Uterus (tissue), 2 donors: ENCODE measurements at regions not wholly inside any gene's neighbourhood (a gene's known extent, or its start where the extent isn't known, plus 50 kb on each side); places are given as distances from the start of the nearest gene placed in this dataset.

Source experiments
- POLR2A ChIP-seq, 2 donors: fragments of 450-650 bp; IDR thresholded peaks; one replicate each; pipeline ENCODE4 v1.6.1; 2016; ENCODE audit warnings: antibody characterized with exemption in 2 of 2, mild to moderate bottlenecking in 1 of 2, moderate library complexity in 1 of 2
- TF ChIP-seq, protein P1 (sequence below), 4 experiments: fragments of 200-600 bp in 2 of 4; fragments of 450-650 bp in 2 of 4; sonication (generic) in 2 of 4; IDR thresholded peaks; one replicate each; pipeline ENCODE4 v1.5.1; 2016 to 2019; ENCODE audit warnings: antibody characterized with exemption in 4 of 4, mild to moderate bottlenecking in 2 of 4, moderate library complexity in 1 of 4

DNA sequence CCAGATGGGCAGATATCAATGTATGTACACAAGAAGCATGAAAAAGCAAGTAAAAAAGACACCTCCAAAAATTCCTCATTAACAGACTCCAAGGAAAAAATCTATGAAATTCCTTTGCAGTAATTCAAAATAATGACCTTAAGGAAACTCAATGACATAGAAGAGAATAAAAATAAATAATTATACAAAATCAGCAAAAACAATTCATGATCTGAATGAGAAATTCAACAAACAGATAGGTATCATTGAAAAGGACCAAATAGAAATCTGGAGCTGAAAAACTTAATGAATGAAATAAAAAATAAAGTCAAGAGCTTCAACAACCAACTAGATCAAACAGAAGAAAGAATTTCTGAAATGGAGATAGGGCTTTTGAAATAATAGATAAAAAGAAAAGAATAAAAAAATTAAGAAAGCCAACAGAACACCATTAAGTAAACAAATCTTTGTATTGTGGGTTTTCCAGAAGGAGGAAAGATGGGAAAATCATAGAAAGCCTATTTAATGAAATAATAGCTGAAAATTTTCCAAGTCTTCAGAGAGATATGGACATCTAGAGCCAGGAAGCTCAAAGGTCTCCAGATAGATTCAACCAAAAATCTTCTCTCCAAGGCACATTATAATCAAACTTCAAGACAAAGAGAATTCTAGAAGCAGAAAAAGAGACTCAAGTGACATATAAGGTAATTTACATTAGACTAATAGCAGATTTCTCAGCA is 52.0 kb upstream of the KCNK1 start:
- TF ChIP-seq, protein P1, sequence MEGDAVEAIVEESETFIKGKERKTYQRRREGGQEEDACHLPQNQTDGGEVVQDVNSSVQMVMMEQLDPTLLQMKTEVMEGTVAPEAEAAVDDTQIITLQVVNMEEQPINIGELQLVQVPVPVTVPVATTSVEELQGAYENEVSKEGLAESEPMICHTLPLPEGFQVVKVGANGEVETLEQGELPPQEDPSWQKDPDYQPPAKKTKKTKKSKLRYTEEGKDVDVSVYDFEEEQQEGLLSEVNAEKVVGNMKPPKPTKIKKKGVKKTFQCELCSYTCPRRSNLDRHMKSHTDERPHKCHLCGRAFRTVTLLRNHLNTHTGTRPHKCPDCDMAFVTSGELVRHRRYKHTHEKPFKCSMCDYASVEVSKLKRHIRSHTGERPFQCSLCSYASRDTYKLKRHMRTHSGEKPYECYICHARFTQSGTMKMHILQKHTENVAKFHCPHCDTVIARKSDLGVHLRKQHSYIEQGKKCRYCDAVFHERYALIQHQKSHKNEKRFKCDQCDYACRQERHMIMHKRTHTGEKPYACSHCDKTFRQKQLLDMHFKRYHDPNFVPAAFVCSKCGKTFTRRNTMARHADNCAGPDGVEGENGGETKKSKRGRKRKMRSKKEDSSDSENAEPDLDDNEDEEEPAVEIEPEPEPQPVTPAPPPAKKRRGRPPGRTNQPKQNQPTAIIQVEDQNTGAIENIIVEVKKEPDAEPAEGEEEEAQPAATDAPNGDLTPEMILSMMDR (IDR thresholded peaks at IDR 0.05) = no peak
- TF ChIP-seq POLR2A (IDR thresholded peaks at IDR 0.05) = no peak
